Spleen (tissue), 11 donors: ENCODE measurements at regions not wholly inside any gene's neighbourhood (a gene's known extent, or its start where the extent isn't known, plus 50 kb on each side); places are given as distances from the start of the nearest gene placed in this dataset.
A peak's percentile ranks its signal among the peaks of the same experiment; 100 is the strongest.

ENCODE experiments used
- DNase-seq: peaks from one replicate; pipeline ENCODE4 v3.0.0-alpha.2; 2020
- H3K27ac ChIP-seq, 8 donors: fragments of 200-600 bp; sonication (generic) in 7 of 8; 1 replicate in 4 of 8; 2 replicates in 4 of 8; pipeline versions ENCODE4 v1.5.0 to v1.8.0; 2016 to 2021; ENCODE audit warnings: inconsistent platforms in 4 of 8, mild to moderate bottlenecking in 4 of 8, moderate library complexity in 1 of 8
- H3K27me3 ChIP-seq, 7 donors: fragments of 200-600 bp; sonication (generic) in 6 of 7; replicated peaks in 1 of 7; 1 replicate in 4 of 7; 2 replicates in 3 of 7; pipeline versions ENCODE4 v1.5.0 to v1.8.0; 2016 to 2021; ENCODE audit warnings: inconsistent platforms in 3 of 7, mild to moderate bottlenecking in 1 of 7
- H3K36me3 ChIP-seq, 6 donors: fragments of 200-600 bp; sonication (generic) in 5 of 6; 1 replicate in 4 of 6; 2 replicates in 2 of 6; pipeline versions ENCODE4 v1.5.0 to v1.8.0; 2016 to 2021; ENCODE audit warnings: inconsistent platforms in 2 of 6
- H3K4me1 ChIP-seq, 6 donors: fragments of 200-600 bp; sonication (generic) in 5 of 6; 1 replicate in 3 of 6; 2 replicates in 3 of 6; pipeline versions ENCODE4 v1.5.0 to v1.8.0; 2016 to 2021; ENCODE audit warnings: inconsistent platforms in 3 of 6
- H3K4me3 ChIP-seq, 8 donors: fragments of 200-600 bp; sonication (generic) in 7 of 8; 1 replicate in 4 of 8; 2 replicates in 4 of 8; pipeline versions ENCODE4 v1.5.0 to v1.8.0; 2016 to 2021; ENCODE audit warnings: inconsistent platforms in 4 of 8, mild to moderate bottlenecking in 4 of 8, moderate library complexity in 2 of 8
- H3K9me3 ChIP-seq, 8 donors: fragments of 200-600 bp; sonication (generic) in 7 of 8; 1 replicate in 4 of 8; 2 replicates in 4 of 8; pipeline versions ENCODE4 v1.5.0 to v1.8.0; 2016 to 2021; ENCODE audit warnings: inconsistent platforms in 4 of 8
- CTCF ChIP-seq, 11 experiments: fragments of 200-600 bp in 7 of 11; fragments of 450-650 bp in 4 of 11; sonication (generic) in 4 of 11; IDR thresholded peaks in 8 of 11; conservative IDR thresholded peaks in 3 of 11; 1 replicate in 7 of 11; 2 replicates in 4 of 11; pipeline versions ENCODE4 v1.4.0 to v1.8.0; 2016 to 2021; ENCODE audit warnings: antibody characterized with exemption in 11 of 11, inconsistent platforms in 4 of 11, mild to moderate bottlenecking in 1 of 11
- POLR2A ChIP-seq, 3 donors: fragments of 450-650 bp; IDR thresholded peaks; one replicate each; pipeline ENCODE4 v1.5.1; 2017; ENCODE audit warnings: antibody characterized with exemption in 3 of 3, mild to moderate bottlenecking in 1 of 3
- POLR2AphosphoS5 ChIP-seq, 3 donors: sonication (generic); formaldehyde crosslinking; IDR thresholded peaks; one replicate each; pipeline ENCODE4 v1.5.1; 2017; ENCODE audit warnings: antibody characterized with exemption in 3 of 3
- WGBS, 5 donors: extraction: QIAGEN DNeasy Blood & Tissue Kit in 3 of 5; methylation state at CpG; one replicate each; pipeline versions ENCODE4 v1.1.5 to v1.1.7; 2013 to 2018; 5-methylcytosine and 5-hydroxymethylcytosine counted together
- intact Hi-C: fragments of 100-400 bp; cut with DNase I; formaldehyde crosslinking; loops from one replicate; pipeline ENCODE4 v1.15.0; 2023; ENCODE audit warnings: low total_unique reads
- donor health status: healthy with polysubstance abuse.
- donor health status: DM: no; HTN: no; CAD: no; lungs with moderate emphysema.
- donor health status: DM: no; HTN: no; CAD: no.
- donor health status: Bipolar disorder and iron deficiency.
- donor health status: healthy.
- donor health status: DM: no; HTN: no; CAD: no.
- donor health status: DM: yes; HTN: yes; CAD: no.

- Histone ChIP-seq H3K36me3 (no peaks in the 10 kb centered on the region), H3K9me3 (no peaks in the 10 kb centered on the region), H3K4me3 (no peak overlapping the region), H3K27ac (no peak overlapping the region), H3K27me3 (no peaks in the 10 kb centered on the region), H3K4me1 (no peaks in the 10 kb centered on the region)
- DNase-seq, result no peak
- WGBS, 5 donors, result 86 to 95% (median 89%) methylated on average over 3 of the region's 3 CpGs
- intact Hi-C loops, result no loop called here
- no peak for TF ChIP-seq POLR2A (IDR thresholded peaks at IDR 0.05)
- no peak for TF ChIP-seq POLR2AphosphoS5 (IDR thresholded peaks at IDR 0.05)
- no peak for TF ChIP-seq CTCF (IDR thresholded peaks at IDR 0.05 in 8 of 11, conservative IDR thresholded peaks at IDR 0.05 in 3 of 11)
Observed at GRCh38 chr17:71470062-71470461, 650.8 kb upstream of the SOX9 start.

- intact Hi-C loops, result no loop called here
- TF ChIP-seq POLR2A (IDR thresholded peaks at IDR 0.05) (no peak), CTCF (IDR thresholded peaks at IDR 0.05 in 8 of 11, conservative IDR thresholded peaks at IDR 0.05 in 3 of 11) (peak in 5 of 11 experiments; percentile 9 to 35 (median 29)), POLR2AphosphoS5 (IDR thresholded peaks at IDR 0.05) (no peak)
- H3K9me3 ChIP-seq, result no peaks in the 10 kb centered on the region
Observed at GRCh38 chr17:71472809-71473789, 647.7 kb upstream of the SOX9 start.

GRCh38 chr17:71477356-71477755, 643.5 kb upstream of the SOX9 start:
- intact Hi-C loops, result no loop called here
- no peaks in the 10 kb centered on the region for H3K36me3 ChIP-seq
- no peak overlapping the region for H3K4me3 ChIP-seq
- no peaks in the 10 kb centered on the region for H3K4me1 ChIP-seq
- no peak for DNase-seq
- no peak for TF ChIP-seq CTCF (IDR thresholded peaks at IDR 0.05 in 8 of 11, conservative IDR thresholded peaks at IDR 0.05 in 3 of 11)
- no peak for TF ChIP-seq POLR2A (IDR thresholded peaks at IDR 0.05)
- TF ChIP-seq POLR2AphosphoS5 (IDR thresholded peaks at IDR 0.05), result no peak
- no peaks in the 10 kb centered on the region for H3K9me3 ChIP-seq
- no peaks in the 10 kb centered on the region for H3K27me3 ChIP-seq
- WGBS, 5 donors, result 70 to 86% (median 77%) methylated on average over 2 of the region's 2 CpGs
- no peak overlapping the region for H3K27ac ChIP-seq

More at GRCh38 chr17:71472809-71473789, 647.7 kb upstream of the SOX9 start:
- Histone ChIP-seq H3K36me3 (no peaks in the 10 kb centered on the region), H3K4me3 (no peak overlapping the region), H3K27me3 (no peaks in the 10 kb centered on the region), H3K4me1 (no peaks in the 10 kb centered on the region), H3K27ac (no peak overlapping the region)
- DNase-seq, result no peak
- 28 to 34% (median 30%) methylated on average over 7 of the region's 7 CpGs for WGBS, 5 donors

- H3K27me3 ChIP-seq, result no peaks in the 10 kb centered on the region
- no peaks in the 10 kb centered on the region for H3K9me3 ChIP-seq
- 57 to 74% (median 66%) methylated on average over 3 of the region's 3 CpGs for WGBS, 5 donors
- no peaks in the 10 kb centered on the region for H3K4me1 ChIP-seq
- H3K36me3 ChIP-seq, result no peaks in the 10 kb centered on the region
- H3K27ac ChIP-seq, result no peak overlapping the region
- no peak for TF ChIP-seq POLR2A (IDR thresholded peaks at IDR 0.05)
- TF ChIP-seq POLR2AphosphoS5 (IDR thresholded peaks at IDR 0.05), result no peak
- TF ChIP-seq CTCF (IDR thresholded peaks at IDR 0.05 in 8 of 11, conservative IDR thresholded peaks at IDR 0.05 in 3 of 11), result no peak
- intact Hi-C loops, result no loop called here
- no peak overlapping the region for H3K4me3 ChIP-seq
- no peak for DNase-seq
Observed at GRCh38 chr17:71480099-71480498, 640.7 kb upstream of the SOX9 start.
